Cardiac muscle cell (in vitro differentiated cells and primary cell): ENCODE measurements at regions not wholly inside any gene's neighbourhood (a gene's known extent, or its start where the extent isn't known, plus 50 kb on each side); places are given as distances from the start of the nearest gene placed in this dataset.

ENCODE experiments used
- DNase-seq, 2 donors: peaks; one replicate each; pipeline versions ENCODE4 v3.0.0 to v3.0.0-alpha.2; 2010 to 2017; ENCODE audit warnings: low read depth in 1 of 2, low spot score in 1 of 2
- H3K27ac ChIP-seq: fragments of 200-600 bp; sonication (generic); 2 replicates; pipeline ENCODE4 v1.5.1; 2016
- H3K27me3 ChIP-seq: fragments of 200-600 bp; sonication (generic); 2 replicates; pipeline ENCODE4 v1.6.0; 2016; ENCODE audit warnings: control low read depth
- H3K36me3 ChIP-seq: fragments of 200-600 bp; sonication (generic); 2 replicates; pipeline ENCODE4 v1.5.1; 2016; ENCODE audit warnings: control low read depth
- H3K4me1 ChIP-seq: fragments of 200-600 bp; sonication (generic); 2 replicates; pipeline ENCODE4 v1.8.1; 2017; ENCODE audit warnings: low read depth, mild to moderate bottlenecking, mixed run types
- H3K4me3 ChIP-seq: fragments of 200-600 bp; sonication (generic); 2 replicates; pipeline ENCODE4 v1.5.1; 2016; ENCODE audit warnings: mild to moderate bottlenecking
- H3K9me3 ChIP-seq: fragments of 200-600 bp; sonication (generic); 2 replicates; pipeline ENCODE4 v1.5.1; 2017; ENCODE audit warnings: low read depth, mild to moderate bottlenecking, control low read depth
- TF ChIP-seq, protein P1 (sequence below): IDR thresholded peaks from 2 replicates; pipeline ENCODE4 v1.5.1; 2012; ENCODE audit warnings: low read depth, mild to moderate bottlenecking, low read length

GRCh38 chr13:77458736-77459135 lies 76.8 kb upstream of the SCEL start:
- DNase-seq = no peak
- no peak overlapping the region for H3K27ac ChIP-seq
- no peaks in the 10 kb centered on the region for H3K4me1 ChIP-seq
- no peaks in the 10 kb centered on the region for H3K9me3 ChIP-seq
- H3K27me3 ChIP-seq = no peaks in the 10 kb centered on the region
- TF ChIP-seq, protein P1, sequence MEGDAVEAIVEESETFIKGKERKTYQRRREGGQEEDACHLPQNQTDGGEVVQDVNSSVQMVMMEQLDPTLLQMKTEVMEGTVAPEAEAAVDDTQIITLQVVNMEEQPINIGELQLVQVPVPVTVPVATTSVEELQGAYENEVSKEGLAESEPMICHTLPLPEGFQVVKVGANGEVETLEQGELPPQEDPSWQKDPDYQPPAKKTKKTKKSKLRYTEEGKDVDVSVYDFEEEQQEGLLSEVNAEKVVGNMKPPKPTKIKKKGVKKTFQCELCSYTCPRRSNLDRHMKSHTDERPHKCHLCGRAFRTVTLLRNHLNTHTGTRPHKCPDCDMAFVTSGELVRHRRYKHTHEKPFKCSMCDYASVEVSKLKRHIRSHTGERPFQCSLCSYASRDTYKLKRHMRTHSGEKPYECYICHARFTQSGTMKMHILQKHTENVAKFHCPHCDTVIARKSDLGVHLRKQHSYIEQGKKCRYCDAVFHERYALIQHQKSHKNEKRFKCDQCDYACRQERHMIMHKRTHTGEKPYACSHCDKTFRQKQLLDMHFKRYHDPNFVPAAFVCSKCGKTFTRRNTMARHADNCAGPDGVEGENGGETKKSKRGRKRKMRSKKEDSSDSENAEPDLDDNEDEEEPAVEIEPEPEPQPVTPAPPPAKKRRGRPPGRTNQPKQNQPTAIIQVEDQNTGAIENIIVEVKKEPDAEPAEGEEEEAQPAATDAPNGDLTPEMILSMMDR = no peak
- no peaks in the 10 kb centered on the region for H3K36me3 ChIP-seq
- H3K4me3 ChIP-seq = no peak overlapping the region

GRCh38 chr13:77457966-77458365 lies 77.5 kb upstream of the SCEL start:
- no peaks in the 10 kb centered on the region for H3K27me3 ChIP-seq
- no peak overlapping the region for H3K4me3 ChIP-seq
- DNase-seq = no peak
- H3K9me3 ChIP-seq = no peaks in the 10 kb centered on the region
- no peaks in the 10 kb centered on the region for H3K36me3 ChIP-seq
- TF ChIP-seq, protein P1 = no peak
- H3K4me1 ChIP-seq = no peaks in the 10 kb centered on the region
- no peak overlapping the region for H3K27ac ChIP-seq

- TF ChIP-seq, protein P1 = no peak
- no peak for DNase-seq
Measured at GRCh38 chr13:77456271-77456670, 79.2 kb upstream of the SCEL start.

DNA sequence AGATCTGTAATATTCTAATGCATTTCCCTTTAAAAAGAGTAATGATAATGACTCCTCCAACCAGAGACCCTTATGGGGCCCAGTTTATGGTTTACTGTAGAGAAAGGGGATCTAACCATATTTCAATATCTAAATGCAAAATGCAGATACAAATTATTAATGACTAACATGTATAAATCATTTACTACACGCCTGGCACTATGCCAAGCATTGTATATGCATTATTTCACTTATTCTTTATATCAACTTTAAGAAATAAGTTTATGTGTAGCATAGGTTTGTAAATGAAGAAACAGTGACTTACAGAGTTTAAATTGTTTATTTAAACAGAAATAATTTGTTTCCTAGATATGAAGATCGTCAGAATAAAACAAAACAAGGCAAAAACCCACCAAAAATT lies 86.2 kb upstream of the SCEL start:
- no peaks in the 10 kb centered on the region for H3K4me1 ChIP-seq
- H3K27ac ChIP-seq = no peak overlapping the region
- H3K36me3 ChIP-seq = no peaks in the 10 kb centered on the region
- DNase-seq = no peak
- no peaks in the 10 kb centered on the region for H3K9me3 ChIP-seq
- no peak overlapping the region for H3K4me3 ChIP-seq
- TF ChIP-seq, protein P1 = no peak
- H3K27me3 ChIP-seq = no peaks in the 10 kb centered on the region

More at GRCh38 chr13:77456271-77456670, 79.2 kb upstream of the SCEL start:
- Histone ChIP-seq H3K27ac (no peak overlapping the region), H3K9me3 (no peaks in the 10 kb centered on the region), H3K4me3 (no peak overlapping the region), H3K36me3 (no peaks in the 10 kb centered on the region), H3K4me1 (no peaks in the 10 kb centered on the region), H3K27me3 (no peaks in the 10 kb centered on the region)

- Histone ChIP-seq H3K27me3 (no peaks in the 10 kb centered on the region), H3K9me3 (no peaks in the 10 kb centered on the region), H3K36me3 (no peaks in the 10 kb centered on the region), H3K4me1 (no peaks in the 10 kb centered on the region), H3K4me3 (no peak overlapping the region), H3K27ac (no peak overlapping the region)
- TF ChIP-seq, protein P1 = no peak
- DNase-seq = no peak
Measured at GRCh38 chr13:77448689-77449088, 86.8 kb upstream of the SCEL start.

DNA sequence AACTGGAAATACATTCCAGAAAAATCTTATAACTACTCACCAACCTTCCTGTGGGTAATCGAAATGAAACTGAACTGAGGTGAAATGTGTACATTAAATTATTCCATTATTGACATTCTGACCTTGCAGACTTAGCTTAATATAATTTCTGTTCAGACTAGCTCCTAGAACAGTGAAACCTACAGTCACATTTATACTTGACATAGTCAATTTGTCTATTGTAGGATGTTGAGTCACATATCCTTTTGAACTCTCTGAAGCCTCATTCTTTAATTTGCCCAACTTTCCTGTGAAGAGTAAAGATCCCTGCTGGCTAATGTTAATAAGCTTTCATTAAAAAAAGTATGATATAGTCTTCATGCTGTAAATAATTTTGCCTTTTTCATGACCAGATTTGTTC lies 92.0 kb upstream of the SCEL start:
- Histone ChIP-seq H3K27ac (no peak overlapping the region), H3K4me1 (no peaks in the 10 kb centered on the region), H3K27me3 (no peaks in the 10 kb centered on the region), H3K4me3 (no peak overlapping the region), H3K36me3 (no peaks in the 10 kb centered on the region), H3K9me3 (no peaks in the 10 kb centered on the region)
- DNase-seq = no peak
- TF ChIP-seq, protein P1 = no peak
